Mesenchymal stem cell (in vitro differentiated cells and primary cell): ENCODE measurements at regions not wholly inside any gene's neighbourhood (a gene's known extent, or its start where the extent isn't known, plus 50 kb on each side); places are given as distances from the start of the nearest gene placed in this dataset.

ENCODE experiments used
- DNase-seq: peaks from one replicate; pipeline ENCODE4 v3.0.0-alpha.2; 2013
- H2AFZ ChIP-seq: one replicate; pipeline ENCODE4 v1.6.1; 2013; ENCODE audit warnings: low read depth, mild to moderate bottlenecking, control low read depth, inconsistent platforms, low read length, moderate library complexity
- H2AK5ac ChIP-seq: 2 replicates; pipeline ENCODE4 v1.6.1; 2013; ENCODE audit warnings: low read length, moderate library complexity, mild to moderate bottlenecking, inconsistent platforms; ENCODE audit not compliant: severe bottlenecking
- H2BK120ac ChIP-seq: one replicate; pipeline ENCODE4 v1.6.1; 2013; ENCODE audit warnings: low read depth, mild to moderate bottlenecking, inconsistent platforms, low read length, moderate library complexity
- H2BK12ac ChIP-seq, 2 experiments: one replicate each; pipeline ENCODE4 v1.6.1; 2013; ENCODE audit warnings: inconsistent platforms in 2 of 2, low read length in 2 of 2, mild to moderate bottlenecking in 2 of 2, moderate library complexity in 2 of 2, control low read depth in 1 of 2
- H2BK15ac ChIP-seq: one replicate; pipeline ENCODE4 v1.6.1; 2013; ENCODE audit warnings: mild to moderate bottlenecking, low read depth, inconsistent platforms; ENCODE audit not compliant: poor library complexity, severe bottlenecking
- H2BK5ac ChIP-seq: 2 replicates; pipeline ENCODE4 v1.6.1; 2013; ENCODE audit warnings: low read depth, mild to moderate bottlenecking, low read length, control low read depth, inconsistent platforms; ENCODE audit not compliant: poor library complexity, severe bottlenecking
- H3K14ac ChIP-seq, 2 experiments: one replicate each; pipeline ENCODE4 v1.6.1; 2013; ENCODE audit warnings: inconsistent platforms in 2 of 2, low read length in 2 of 2, control low read depth in 1 of 2, mild to moderate bottlenecking in 1 of 2, moderate library complexity in 1 of 2
- H3K18ac ChIP-seq, 2 experiments: one replicate each; pipeline ENCODE4 v1.6.1; 2013; ENCODE audit warnings: inconsistent platforms in 2 of 2, low read length in 2 of 2, control low read depth in 1 of 2, low read depth in 1 of 2, mild to moderate bottlenecking in 1 of 2
- H3K23ac ChIP-seq, 2 experiments: one replicate each; pipeline ENCODE4 v1.6.1; 2013; ENCODE audit warnings: inconsistent platforms in 2 of 2, low read length in 2 of 2, mild to moderate bottlenecking in 2 of 2, moderate library complexity in 2 of 2, control low read depth in 1 of 2
- H3K27ac ChIP-seq: 2 replicates; pipeline ENCODE4 v1.5.1; 2013; ENCODE audit warnings: mild to moderate bottlenecking, moderate library complexity, low read length, control low read depth, inconsistent platforms; ENCODE audit not compliant: poor library complexity, severe bottlenecking
- H3K27me3 ChIP-seq, 2 experiments: 2 replicates each; pipeline versions ENCODE4 v1.6.1 to v1.7.0; 2013; ENCODE audit warnings: low read length in 2 of 2, mild to moderate bottlenecking in 2 of 2, moderate library complexity in 2 of 2, control low read depth in 1 of 2, inconsistent platforms in 1 of 2; ENCODE audit not compliant: control insufficient read depth in 1 of 2, insufficient read depth in 1 of 2
- H3K36me3 ChIP-seq, 2 experiments: 2 replicates each; pipeline versions ENCODE4 v1.6.1 to v1.7.0; 2013; ENCODE audit warnings: low read length in 2 of 2, control low read depth in 1 of 2, inconsistent platforms in 1 of 2, low read depth in 1 of 2, mild to moderate bottlenecking in 1 of 2; ENCODE audit not compliant: insufficient read depth in 2 of 2, control insufficient read depth in 1 of 2
- H3K4ac ChIP-seq, 2 experiments: one replicate each; pipeline ENCODE4 v1.6.1; 2013; ENCODE audit warnings: inconsistent platforms in 2 of 2, low read length in 2 of 2, mild to moderate bottlenecking in 2 of 2, moderate library complexity in 2 of 2, control low read depth in 1 of 2, low read depth in 1 of 2
- H3K4me1 ChIP-seq: 2 replicates; pipeline ENCODE4 v1.6.1; 2013; ENCODE audit warnings: low read depth, low read length, control low read depth; ENCODE audit not compliant: control insufficient read depth, insufficient read depth
- H3K4me2 ChIP-seq: 2 replicates; pipeline ENCODE4 v1.6.1; 2013; ENCODE audit warnings: low read length, mild to moderate bottlenecking, inconsistent platforms; ENCODE audit not compliant: poor library complexity, severe bottlenecking
- H3K4me3 ChIP-seq, 2 experiments: 2 replicates each; pipeline versions ENCODE4 v1.5.1 to v1.7.0; 2013; ENCODE audit warnings: low read length in 2 of 2, mild to moderate bottlenecking in 2 of 2, control low read depth in 1 of 2, low read depth in 1 of 2; ENCODE audit not compliant: insufficient read depth in 1 of 2
- H3K79me1 ChIP-seq: replicated peaks from 2 replicates; pipeline ENCODE4 v1.6.1; 2013; ENCODE audit warnings: mild to moderate bottlenecking, control low read depth, low read length, inconsistent platforms; ENCODE audit not compliant: poor library complexity, severe bottlenecking
- H3K9ac ChIP-seq: 2 replicates; pipeline ENCODE4 v1.7.0; 2013; ENCODE audit warnings: mild to moderate bottlenecking, low read length, moderate library complexity
- H3K9me3 ChIP-seq: 2 replicates; pipeline ENCODE4 v1.7.0; 2013; ENCODE audit warnings: mild to moderate bottlenecking, low read length; ENCODE audit not compliant: control insufficient read depth
- H4K8ac ChIP-seq: one replicate; pipeline ENCODE4 v1.6.1; 2013; ENCODE audit warnings: inconsistent platforms, mild to moderate bottlenecking, low read length, moderate library complexity
- H4K91ac ChIP-seq: one replicate; pipeline ENCODE4 v1.6.1; 2013; ENCODE audit warnings: mild to moderate bottlenecking, low read length, inconsistent platforms
- WGBS: methylation state at CpG from one replicate; pipeline ENCODE4 v1.1.7; 2013; ENCODE audit warnings: mixed read lengths; 5-methylcytosine and 5-hydroxymethylcytosine counted together

DNA sequence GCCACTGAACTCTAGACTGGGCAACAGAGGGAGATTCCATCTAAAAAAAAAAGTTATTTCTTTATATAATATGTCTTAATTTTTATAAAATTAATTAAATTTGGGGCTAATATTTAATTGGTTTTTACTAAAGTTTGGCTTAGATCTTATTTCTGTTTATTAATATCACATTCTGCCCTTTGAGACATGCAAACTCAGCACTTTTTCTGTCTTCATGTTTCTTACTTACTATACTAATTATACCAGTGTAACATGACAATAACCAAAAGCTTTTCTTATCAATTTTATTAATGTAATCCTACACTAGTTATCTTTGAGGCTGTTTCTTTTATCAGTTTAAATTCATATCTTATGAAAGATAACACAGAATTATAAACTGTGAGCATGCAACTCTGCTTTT lies 475.9 kb upstream of the GRID2 start:
- Histone ChIP-seq H3K4me3 (no peak overlapping the region), H3K79me1 (no peaks in the 10 kb centered on the region), H3K27me3 (no peaks in the 10 kb centered on the region), H2BK5ac (no peak overlapping the region), H2AFZ (no peak overlapping the region), H3K9ac (no peak overlapping the region), H2BK15ac (no peak overlapping the region), H2BK120ac (no peak overlapping the region), H3K4ac (no peak overlapping the region), H3K9me3 (peaks cover 41% of the 10 kb centered on the region), H3K36me3 (no peaks in the 10 kb centered on the region), H2BK12ac (no peak overlapping the region), H3K4me2 (no peak overlapping the region), H3K23ac (no peak overlapping the region), H3K27ac (no peak overlapping the region), H2AK5ac (no peak overlapping the region), H4K91ac (no peak overlapping the region), H3K18ac (no peak overlapping the region), H3K14ac (no peak overlapping the region), H3K4me1 (peaks cover 3% of the 10 kb centered on the region), H4K8ac (no peak overlapping the region)
- no peak for DNase-seq

DNA sequence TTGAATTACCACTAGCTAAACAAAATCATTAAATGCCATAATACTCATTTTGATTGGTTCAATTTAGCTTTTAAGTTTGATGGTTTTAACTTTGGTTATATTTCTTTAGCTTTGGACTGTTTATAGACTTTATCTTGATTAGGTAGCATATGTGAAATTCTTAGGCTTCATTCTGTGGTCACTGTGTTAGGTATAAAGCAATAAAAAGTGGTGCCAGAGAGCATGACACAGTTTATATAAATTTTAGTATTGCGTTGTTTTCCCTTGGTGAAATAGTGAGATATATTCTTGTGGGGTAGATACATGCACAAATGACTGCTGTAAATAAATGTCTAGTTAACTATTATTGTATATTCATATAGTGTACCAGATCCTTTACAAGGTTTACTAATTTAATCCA lies 474.2 kb upstream of the GRID2 start:
- H3K4me2 ChIP-seq = no peak overlapping the region
- 83% methylated on average over 1 of the region's 1 CpG for WGBS

DNA sequence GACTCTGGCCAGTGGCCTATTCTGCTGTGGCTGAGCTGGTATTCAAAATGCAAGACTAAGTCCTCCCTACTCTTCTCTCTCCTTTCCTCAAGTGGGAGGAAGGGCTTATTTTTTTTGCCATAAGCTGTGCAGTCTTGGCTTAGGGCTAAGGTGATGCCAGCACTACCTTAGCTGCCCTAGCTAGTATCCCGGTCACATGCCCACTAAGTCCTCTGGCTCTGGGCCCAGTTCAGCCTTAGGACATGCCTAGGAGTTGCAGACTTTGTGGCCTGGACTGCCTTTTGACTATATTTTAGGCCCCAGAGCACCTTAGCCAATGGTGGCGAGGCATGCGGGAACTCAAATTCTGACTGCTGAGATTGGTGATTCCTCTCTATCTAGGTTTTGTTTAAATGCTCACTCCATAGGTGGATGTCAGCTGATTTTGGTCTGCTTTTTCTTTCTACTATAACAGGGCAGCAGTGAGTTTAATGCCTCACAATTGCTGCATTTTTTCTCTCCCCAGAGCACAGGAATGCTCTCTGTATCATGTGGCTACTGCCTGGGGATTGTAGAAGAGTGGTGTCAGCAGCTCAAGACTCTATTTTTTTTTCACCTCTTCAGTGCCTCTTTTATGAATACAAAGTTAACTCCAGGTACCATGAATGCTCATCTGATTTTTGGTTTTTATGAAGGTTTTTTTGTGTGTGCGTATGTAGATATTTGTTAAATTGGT lies 472.9 kb upstream of the GRID2 start:
- no peak overlapping the region for H3K18ac ChIP-seq
- H3K4me3 ChIP-seq = no peak overlapping the region
- no peak overlapping the region for H3K23ac ChIP-seq
- no peaks in the 10 kb centered on the region for H3K27me3 ChIP-seq
- H4K8ac ChIP-seq = no peak overlapping the region
- no peak overlapping the region for H3K9ac ChIP-seq
- no peak overlapping the region for H2AFZ ChIP-seq
- no peak overlapping the region for H2BK120ac ChIP-seq
- no peak overlapping the region for H3K4me2 ChIP-seq
- H2BK15ac ChIP-seq = no peak overlapping the region
- H2AK5ac ChIP-seq = no peak overlapping the region
- H3K14ac ChIP-seq = no peak overlapping the region
- H2BK5ac ChIP-seq = no peak overlapping the region
- H3K9me3 ChIP-seq = peaks cover 58% of the 10 kb centered on the region
- H3K4me1 ChIP-seq = peaks cover 3% of the 10 kb centered on the region
- no peaks in the 10 kb centered on the region for H3K79me1 ChIP-seq
- peak overlapping the region; percentile 34 for H4K91ac ChIP-seq
- WGBS = 90% methylated on average over 4 of the region's 4 CpGs
- H3K27ac ChIP-seq = peak overlapping the region; percentile 69
- no peak overlapping the region for H3K4ac ChIP-seq
- no peak for DNase-seq
- H3K36me3 ChIP-seq = no peaks in the 10 kb centered on the region
- H2BK12ac ChIP-seq = no peak overlapping the region

More for the DNA sequence above, 474.2 kb upstream of the GRID2 start:
- Histone ChIP-seq H3K9me3 (peaks cover 55% of the 10 kb centered on the region), H2BK12ac (no peak overlapping the region), H3K4ac (no peak overlapping the region), H2BK120ac (no peak overlapping the region), H3K18ac (no peak overlapping the region), H3K79me1 (no peaks in the 10 kb centered on the region), H3K9ac (no peak overlapping the region), H2AFZ (no peak overlapping the region), H3K4me1 (peaks cover 3% of the 10 kb centered on the region), H3K36me3 (no peaks in the 10 kb centered on the region), H2BK5ac (no peak overlapping the region), H2AK5ac (no peak overlapping the region), H3K4me3 (no peak overlapping the region), H4K91ac (no peak overlapping the region), H3K27ac (no peak overlapping the region), H3K27me3 (no peaks in the 10 kb centered on the region), H4K8ac (no peak overlapping the region), H2BK15ac (no peak overlapping the region), H3K23ac (no peak overlapping the region), H3K14ac (no peak overlapping the region)
- DNase-seq = no peak

DNA sequence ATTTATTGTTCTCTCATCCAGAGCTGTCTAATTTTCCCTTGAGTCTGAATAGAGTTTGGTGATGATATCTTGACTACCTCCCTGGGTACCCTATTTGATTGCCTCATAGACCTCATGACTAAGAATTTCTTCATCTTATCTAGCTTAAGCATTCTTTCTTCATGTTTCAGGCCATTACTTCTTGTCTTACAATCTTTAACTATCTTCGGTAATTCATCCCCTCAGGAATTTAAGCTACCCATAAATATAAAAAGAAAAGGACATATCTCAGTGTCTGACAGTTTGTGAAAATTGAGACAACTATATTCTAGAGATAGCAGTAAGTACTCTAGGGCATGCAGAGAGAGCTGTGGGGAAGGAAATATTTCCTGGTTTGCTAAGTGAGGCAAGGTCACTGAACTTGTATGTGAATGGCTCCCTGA lies 466.1 kb upstream of the GRID2 start:
- Histone ChIP-seq H3K36me3 (no peaks in the 10 kb centered on the region), H3K23ac (no peak overlapping the region), H3K4me2 (no peak overlapping the region), H3K4me3 (no peak overlapping the region), H4K91ac (no peak overlapping the region), H2AK5ac (no peak overlapping the region), H3K14ac (no peak overlapping the region), H2BK12ac (no peak overlapping the region), H2AFZ (no peak overlapping the region), H3K9me3 (peaks cover 32% of the 10 kb centered on the region), H2BK5ac (no peak overlapping the region), H3K27ac (peak overlapping the region; percentile 4), H2BK15ac (no peak overlapping the region), H3K4ac (no peak overlapping the region), H3K9ac (no peak overlapping the region), H3K4me1 (no peaks in the 10 kb centered on the region), H3K79me1 (no peaks in the 10 kb centered on the region), H4K8ac (no peak overlapping the region), H3K18ac (no peak overlapping the region), H2BK120ac (no peak overlapping the region), H3K27me3 (no peaks in the 10 kb centered on the region)
- DNase-seq = peak; percentile 52
- no CpG with 5 or more reads among the region's 1 CpG for WGBS
